ENCODE measurements at regions not wholly inside any gene's neighbourhood (a gene's known extent, or its start where the extent isn't known, plus 50 kb on each side); places are given as distances from the start of the nearest gene placed in this dataset.

GRCh38 chr17:33352526-33352925, 59.4 kb upstream of the ASIC2 start:
- DNase-seq, result no peak

GRCh38 chr17:33356266-33356665, 63.2 kb upstream of the ASIC2 start:
- DNase-seq, result no peak

- no peak for DNase-seq
These were observed 70.4 kb upstream of the ASIC2 start for GRCh38 chr17:33363475-33363874.

DNA sequence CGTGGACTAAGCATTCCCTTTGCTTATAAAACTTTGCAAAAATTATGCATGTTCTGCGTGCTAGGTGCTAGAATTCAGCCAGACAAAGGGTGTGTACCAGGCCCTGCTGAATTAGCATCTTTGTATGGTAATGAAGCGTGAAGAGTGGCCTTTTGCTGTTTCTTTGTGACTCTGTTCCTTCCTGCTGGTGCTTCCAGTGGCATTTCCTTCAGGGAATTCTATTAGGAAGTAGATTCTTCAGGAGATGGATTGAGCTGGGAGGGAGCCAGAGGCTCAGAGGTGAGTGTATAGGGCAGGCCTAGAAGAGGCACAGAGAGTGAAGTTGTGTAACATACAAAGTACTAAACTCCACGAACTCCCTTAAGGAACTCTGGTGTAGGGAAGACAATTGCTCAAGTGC, 73.9 kb upstream of the ASIC2 start:
- DNase-seq, result no peak

- no peak for DNase-seq
These were observed 76.1 kb upstream of the ASIC2 start for GRCh38 chr17:33369149-33369548.

DNA sequence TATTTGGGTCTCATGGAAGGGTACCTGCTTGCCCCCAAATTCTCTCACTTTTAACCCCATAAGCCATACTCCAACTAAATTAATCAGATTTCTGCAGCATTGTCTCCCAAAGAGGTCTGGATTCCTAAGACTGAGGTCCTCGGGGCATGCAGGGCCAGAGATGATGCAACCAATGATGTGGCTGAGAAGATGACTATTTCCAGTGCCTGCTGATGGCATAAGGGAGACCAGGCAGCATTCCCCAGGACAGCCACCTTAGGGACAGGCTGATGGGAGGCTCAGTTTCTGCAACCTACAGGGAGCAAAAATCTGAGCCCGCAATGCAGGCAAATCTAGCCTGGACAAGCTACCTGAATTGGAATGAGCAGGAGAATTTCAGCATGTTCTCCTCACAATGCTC, 76.8 kb upstream of the ASIC2 start:
- DNase-seq, result no peak

DNA sequence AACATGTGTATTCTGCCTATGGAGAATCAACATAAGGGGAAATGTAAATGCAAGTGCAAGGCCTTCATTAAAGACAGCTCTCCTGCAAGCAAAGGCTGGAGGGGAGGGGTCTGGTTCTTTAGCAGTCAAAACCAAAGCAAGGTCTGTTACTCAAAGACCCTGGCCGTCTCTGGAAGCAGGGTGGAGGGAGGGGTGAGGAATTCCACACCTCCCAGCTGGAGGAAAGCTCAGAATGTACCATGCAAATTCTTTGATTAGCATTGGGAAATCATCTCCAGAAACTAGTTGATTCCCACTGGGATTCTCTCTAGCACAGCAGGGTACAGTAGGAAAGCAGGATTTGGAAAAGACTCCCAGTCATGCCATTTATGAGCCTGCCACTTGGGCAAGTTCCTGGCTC, 77.3 kb upstream of the ASIC2 start:
- no peak for DNase-seq

GRCh38 chr17:33371377-33371776, 78.3 kb upstream of the ASIC2 start:
- no peak for DNase-seq

DNA sequence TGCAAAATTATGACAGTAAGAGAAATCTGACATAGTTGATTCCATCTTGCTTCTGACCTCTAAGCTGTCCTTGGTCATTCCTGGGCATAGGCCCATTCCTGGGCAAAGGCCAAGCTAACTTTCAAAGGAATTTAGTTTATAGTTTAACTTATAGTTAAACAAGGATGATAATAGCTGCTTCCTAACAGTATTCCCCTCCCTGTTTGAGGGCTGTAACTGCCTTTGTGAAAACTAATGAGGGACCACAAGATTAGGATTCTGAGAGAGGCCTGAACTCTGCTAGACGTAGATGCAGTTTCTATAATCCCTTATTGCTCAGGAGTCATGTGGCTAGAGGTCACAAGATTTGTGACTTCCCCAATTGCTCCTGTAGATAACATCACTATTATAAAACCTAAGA, 80.2 kb upstream of the ASIC2 start:
- DNase-seq, result no peak

DNA sequence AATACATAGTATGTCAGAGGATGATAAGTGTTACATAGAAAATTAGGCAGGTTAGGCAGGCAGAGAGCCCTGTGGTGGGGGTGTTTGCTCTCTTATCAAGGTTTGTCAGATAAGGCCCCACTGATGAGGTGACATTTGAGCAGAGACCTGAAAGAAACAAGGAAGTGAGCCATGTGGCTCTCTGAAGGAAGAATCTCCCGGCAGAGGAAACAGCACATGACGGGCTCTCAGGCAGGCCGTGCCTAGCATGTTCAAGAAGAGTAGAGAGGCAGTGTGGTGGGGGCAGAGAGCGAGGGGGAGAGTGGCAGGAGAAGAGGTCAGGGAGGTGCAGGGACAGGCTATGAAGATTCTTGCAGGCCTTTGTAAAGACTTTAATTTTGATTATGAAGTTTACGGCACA, 82.0 kb upstream of the ASIC2 start:
- DNase-seq, result no peak

- no peak for DNase-seq
These were observed 82.7 kb upstream of the ASIC2 start for GRCh38 chr17:33375783-33376182.

DNA sequence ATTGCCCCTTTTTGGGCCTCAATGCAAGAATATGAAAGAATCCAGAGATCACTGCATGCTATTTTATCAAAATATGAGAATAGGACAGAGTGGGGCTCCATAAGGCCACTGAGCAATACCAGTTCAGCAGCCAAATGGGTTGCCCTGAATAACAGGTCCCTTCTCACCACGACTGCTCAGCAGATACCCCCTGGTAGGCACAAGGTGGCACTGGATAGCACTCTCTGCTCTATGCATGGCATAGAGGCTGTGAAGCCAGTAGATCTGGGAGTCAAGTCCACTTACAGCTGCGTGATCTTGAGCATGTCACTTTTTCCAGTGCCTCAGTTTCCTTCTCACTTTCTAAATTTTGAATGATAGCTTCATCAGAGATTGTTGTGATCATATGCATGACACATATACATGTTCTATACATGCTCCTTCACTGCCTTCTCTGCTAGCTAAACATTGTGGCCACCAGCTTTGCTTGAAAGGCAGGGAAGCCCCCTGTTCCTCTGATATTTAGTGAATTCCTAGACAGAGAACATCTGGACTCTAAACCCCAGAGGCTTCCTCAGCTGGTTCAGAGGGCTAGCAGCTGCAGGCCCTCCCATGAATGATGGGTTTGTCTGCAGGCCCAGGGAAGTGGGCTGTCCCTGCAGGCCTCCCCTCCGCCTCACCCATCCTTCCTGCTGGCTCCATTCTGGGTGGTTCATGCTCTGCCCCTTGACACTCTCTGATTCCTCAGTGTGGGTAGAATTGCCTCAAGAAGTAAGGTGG, 84.9 kb upstream of the ASIC2 start:
- DNase-seq, result no peak

- DNase-seq, result no peak
These were observed 88.1 kb upstream of the ASIC2 start for GRCh38 chr17:33381201-33381600.

- DNase-seq, result no peak
These were observed 90.5 kb upstream of the ASIC2 start for GRCh38 chr17:33383488-33384023.

DNA sequence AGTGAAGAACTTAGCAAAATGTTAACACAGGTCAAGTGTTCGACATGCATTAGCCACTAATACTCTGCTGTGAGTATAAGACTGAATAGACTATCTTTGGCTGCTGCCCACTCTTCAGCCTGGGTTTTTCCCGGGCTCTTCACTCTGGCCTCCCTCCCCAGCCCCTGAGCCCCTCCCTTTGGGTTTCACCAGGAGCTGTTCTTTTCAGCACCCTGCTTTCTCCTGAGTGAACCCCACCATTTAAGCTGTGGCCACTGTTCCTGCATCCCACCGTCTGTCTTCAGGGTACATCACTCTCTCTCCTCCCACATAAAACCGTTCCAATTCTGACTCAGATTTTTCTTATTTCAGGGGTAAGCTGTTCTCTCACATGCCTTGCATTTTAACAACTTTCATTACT, 92.0 kb upstream of the ASIC2 start:
- DNase-seq, result no peak

DNA sequence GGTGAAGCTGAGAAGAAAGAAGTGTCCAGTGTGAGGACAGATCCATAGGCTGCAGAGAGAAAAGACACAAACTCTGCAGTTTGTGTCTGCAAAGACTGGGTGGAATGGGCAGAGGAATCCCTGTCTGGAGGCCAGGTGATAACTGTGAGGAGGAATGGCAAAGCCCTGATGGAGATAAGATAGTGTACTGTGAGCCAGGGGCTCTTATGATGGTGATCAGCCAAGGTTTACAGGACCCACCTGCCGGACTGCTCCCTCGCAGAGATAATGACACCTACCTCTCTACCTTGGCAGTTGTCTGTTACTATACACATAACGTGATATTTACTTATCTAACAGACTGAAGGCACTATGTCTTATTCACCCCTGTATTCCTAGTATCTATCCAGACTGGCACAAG, 92.6 kb upstream of the ASIC2 start:
- DNase-seq, result no peak

DNA sequence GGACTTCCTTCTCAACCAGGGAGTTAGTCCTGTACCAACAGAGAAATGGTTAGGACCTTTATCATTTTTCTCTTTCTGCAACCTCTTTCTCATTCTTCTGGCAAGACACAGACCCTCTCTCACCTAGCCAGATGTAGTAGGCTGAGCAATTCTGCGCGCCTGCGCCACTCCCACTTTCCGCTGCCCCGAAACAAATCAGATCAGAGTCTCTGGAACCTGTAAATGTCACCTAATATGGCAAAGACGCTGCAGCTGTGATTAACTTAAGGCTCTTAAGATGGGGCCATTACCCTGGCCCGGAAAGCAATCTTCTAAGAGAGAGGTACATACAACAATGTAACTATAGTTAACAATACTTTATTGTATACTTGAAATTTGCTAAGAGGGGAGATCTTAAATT, 94.3 kb upstream of the ASIC2 start:
- no peak for DNase-seq

DNA sequence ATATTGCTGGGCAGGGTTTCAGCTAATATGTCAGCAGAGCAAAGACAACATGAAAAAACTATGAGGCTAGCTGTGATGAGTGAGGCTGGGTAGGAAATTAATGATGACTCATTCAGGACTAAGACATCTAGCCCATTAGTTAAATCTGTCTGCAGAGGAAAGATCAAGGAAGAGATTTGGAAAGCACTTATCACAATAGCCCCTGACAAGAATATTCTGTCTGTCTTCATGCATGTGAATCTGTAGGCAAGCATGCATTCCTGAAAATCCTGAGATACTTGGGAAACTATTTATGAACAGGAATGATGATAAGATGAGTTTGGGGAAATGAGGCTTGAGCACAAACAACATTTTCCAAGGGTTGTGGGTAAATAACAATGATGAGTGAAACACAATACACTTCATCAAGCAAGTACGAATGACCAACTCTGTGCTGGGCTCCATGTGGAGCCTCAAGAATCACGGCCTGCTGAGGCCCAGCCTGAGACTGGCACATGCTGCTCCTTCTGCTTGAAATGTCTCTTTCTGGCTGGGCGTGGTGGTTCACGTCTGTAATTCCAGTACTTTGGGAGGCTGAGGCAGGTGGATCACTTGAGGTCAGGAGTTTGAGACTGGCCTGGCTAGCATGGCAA, 96.5 kb upstream of the ASIC2 start:
- DNase-seq, result no peak

- no peak for DNase-seq
These were observed 97.5 kb upstream of the ASIC2 start for GRCh38 chr17:33390479-33391176.

DNA sequence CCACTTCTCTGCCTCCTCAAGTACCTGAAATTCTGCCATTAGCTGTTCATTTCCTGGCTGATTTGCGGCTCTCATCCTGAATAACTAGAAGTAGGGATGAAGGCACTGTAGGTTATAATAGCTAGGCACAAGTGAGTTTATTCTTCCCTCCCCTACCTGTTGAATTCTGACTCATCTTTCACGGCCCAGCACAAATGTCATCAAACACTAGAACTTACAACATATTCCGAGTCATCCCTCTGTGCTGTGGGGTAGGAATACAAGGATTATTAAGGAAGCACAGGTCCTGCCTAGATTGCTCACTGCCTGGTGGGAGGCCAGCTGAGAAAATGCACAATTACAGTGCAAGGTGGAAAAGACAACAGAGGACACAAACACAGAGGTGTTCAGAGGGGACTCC, 103.7 kb upstream of the ASIC2 start:
- DNase-seq, result no peak

- no peak for DNase-seq
These were observed 105.3 kb upstream of the ASIC2 start for GRCh38 chr17:33398386-33398785.

DNA sequence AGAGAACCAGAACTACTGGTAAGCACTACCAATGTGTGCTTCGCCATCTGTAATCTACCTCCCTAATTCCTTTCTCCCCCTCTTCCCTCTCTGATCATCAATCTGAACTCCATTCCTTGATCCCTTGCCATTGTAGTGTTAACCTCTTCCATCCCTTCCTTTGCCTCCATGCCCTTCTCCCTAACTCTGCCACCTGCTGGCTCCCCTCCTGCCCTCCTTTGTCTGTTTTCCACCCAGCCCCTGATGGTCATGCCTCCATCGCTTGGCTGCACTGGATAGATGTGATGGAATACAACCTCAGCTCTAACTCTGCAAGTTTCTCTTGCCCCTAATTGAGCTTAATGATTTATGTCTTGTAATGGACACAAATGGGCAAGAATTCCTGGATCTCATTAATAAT, 108.2 kb upstream of the ASIC2 start:
- no peak for DNase-seq

DNA sequence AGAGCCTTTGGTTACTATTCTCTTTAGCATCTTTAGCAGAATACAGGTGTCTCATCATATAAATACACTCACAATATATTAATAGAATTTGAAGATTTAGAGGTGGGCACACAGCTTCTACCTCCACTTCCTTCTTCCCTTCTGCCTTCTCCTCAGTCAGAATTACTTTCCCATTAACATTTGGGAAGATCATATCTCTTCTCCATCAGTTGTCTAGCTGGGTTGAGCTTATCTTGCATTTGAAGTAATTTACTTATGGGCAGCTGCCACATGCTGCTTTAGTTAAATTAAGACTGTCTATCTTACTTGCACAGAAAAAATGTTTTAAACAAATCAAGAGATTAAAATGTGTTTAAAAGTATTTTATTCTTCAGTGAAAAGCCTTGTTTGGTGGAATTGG, 110.1 kb upstream of the ASIC2 start:
- no peak for DNase-seq
